Ammon's horn (tissue), 1 donor: ENCODE measurements at regions not wholly inside any gene's neighbourhood (a gene's known extent, or its start where the extent isn't known, plus 50 kb on each side); places are given as distances from the start of the nearest gene placed in this dataset.
"Not testable (repeated sequence)": the region's sequence is repeated elsewhere in the genome, so short reads cannot be mapped to it uniquely, and the experiment has no call there.

ENCODE experiments used
- DNase-seq: peaks from one replicate; pipeline ENCODE4 v3.0.0-alpha.2; 2016; ENCODE audit warnings: low spot score

DNA sequence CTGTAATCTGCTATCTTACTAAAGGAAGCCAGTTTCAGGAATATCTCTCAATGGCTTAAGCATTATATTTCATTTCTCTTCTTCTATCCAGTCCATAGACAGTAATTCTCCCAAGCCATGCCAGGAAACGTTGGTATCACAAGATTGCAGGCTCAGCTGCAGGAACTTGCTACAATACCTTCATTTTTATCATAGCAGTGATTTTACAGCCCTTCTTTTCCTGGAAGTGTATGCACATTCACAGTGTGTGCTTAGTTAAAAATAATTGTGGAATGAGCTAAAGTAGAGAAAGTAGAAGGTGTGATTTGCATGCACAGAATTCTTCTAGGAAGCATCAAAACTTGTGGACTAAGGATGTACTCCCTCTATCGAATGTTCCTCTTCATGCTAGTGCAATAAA, 647.2 kb upstream of the PTBP2 start:
- DNase-seq: no peak

DNA sequence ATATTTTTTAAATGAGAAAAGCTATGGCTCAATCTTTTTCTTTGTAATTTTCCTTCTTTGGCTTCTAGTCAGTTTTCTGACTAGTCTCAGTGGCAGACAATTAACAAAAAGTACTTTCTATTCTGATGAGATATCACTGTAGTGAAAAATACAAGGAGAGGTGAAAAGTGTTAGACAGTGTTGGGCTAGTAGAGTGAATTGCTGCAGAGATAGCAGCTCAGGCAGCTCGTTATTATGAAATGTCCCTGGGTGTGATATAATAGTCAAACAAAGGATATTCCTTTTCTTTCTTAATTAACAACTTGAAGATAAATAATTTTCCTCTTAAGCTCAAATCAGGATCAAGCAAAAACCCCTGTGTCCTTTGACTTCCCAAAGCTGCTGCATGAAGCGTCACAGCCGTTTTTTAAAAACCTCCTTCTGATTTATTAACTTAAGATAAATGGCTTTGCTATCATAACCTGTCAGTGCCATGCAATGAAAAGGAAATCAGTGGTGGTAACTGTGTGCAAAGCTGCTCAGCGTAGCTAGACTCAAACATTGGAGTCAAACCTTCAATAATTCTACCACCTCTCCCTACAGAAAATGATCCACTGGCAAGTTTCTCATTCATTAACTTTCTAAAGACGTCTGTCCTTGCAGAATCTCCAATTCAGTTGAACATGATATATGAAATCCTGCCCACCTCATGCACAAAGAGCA, 646.6 kb upstream of the PTBP2 start:
- no peak for DNase-seq

- DNase-seq: peak; percentile 11
These were observed 645.7 kb upstream of the PTBP2 start for GRCh38 chr1:96075704-96076455.

DNA sequence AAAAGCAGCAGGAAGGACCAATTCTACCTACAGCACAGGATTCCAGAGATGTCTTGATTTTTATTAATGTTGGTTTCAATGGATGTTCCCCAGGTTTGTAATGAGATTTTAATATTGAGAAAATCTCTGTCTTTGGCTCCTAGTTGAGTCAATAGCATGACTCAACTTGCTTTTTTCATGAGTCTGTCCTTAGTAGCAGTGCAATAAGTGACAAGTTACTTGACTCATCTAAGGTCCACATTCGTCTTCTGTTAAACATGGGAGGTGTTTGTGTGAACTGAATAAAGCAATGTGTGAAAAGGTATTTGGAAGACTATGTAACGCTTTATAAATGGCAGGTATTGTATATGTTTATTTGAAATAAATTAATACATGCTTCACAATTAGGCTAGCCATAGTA, 645.0 kb upstream of the PTBP2 start:
- no peak for DNase-seq

DNA sequence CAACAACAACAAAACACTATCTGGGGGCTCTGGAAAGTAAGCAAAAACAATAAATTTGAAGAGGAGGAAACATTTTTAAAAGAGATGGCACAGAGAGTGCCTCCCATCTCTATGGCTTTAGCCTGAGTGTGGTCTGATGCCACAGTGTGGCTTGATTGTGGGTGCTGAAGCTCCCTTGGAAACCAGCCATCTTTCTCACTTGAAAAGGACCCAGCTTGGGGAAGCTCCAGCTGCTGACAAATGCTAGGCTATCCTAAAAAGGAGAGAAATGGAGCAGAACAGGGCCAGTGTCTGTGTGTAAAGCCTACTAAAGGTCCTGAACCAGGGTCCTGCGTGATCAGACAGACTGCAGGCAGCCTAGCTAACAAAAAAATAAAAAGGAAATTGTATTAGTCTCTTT, 642.0 kb upstream of the PTBP2 start:
- DNase-seq: no peak

DNA sequence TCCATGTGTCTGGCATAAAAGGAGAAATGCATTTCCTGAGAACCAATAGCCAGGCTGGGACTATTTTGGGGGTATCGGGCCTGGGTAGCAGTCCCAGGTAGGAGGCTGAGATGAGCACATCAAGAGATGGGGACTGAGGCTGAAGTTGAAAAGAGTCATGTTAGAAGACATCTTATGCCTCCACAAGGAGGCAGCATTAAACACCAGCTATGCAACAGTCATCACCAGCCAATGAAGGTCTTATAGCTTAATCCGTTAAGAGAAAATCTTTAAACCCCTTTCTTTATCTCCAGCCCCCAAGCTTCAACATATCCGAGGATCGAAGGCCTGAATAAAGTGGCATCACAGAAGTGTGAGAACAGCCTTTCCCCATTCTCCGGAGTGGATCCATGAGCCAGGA, 640.7 kb upstream of the PTBP2 start:
- no peak for DNase-seq

GRCh38 chr1:96087719-96088118, 633.9 kb upstream of the PTBP2 start:
- DNase-seq: no peak

GRCh38 chr1:96090134-96090533, 631.5 kb upstream of the PTBP2 start:
- DNase-seq: no peak

DNA sequence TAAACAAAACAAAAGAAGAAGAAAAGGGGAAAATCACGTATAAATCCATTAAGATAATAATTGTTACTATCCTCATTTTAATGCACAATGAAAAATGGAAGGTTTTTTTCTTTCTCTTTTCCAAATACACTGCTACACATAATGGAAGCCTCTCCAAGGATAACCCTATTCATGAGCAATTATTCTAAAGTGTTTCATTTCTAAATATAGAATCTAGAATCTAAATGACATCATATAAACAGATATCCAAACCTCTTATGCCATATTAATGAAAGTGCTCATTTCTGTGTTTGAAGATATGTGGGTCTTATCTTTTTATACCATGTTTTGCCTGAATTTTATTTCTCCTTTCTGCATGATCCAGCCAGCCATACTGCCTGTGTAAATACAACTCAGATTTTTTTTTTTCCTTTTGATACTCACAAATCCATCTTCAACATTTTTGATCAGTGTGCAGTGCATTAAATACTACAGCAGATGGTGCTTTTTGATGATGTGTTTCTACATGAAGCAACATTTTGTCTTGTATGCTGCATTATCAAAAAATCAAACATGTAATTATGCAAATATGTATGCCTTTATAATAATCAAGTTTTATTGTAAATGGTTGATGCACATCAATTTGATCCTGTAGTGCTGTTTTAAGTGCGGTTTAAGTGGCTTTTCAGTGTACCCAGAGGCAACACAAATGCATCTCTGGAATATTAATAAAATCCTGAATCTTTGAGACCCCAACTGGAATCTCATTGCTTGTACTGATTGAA, 625.6 kb upstream of the PTBP2 start:
- DNase-seq: peak; percentile 8

DNA sequence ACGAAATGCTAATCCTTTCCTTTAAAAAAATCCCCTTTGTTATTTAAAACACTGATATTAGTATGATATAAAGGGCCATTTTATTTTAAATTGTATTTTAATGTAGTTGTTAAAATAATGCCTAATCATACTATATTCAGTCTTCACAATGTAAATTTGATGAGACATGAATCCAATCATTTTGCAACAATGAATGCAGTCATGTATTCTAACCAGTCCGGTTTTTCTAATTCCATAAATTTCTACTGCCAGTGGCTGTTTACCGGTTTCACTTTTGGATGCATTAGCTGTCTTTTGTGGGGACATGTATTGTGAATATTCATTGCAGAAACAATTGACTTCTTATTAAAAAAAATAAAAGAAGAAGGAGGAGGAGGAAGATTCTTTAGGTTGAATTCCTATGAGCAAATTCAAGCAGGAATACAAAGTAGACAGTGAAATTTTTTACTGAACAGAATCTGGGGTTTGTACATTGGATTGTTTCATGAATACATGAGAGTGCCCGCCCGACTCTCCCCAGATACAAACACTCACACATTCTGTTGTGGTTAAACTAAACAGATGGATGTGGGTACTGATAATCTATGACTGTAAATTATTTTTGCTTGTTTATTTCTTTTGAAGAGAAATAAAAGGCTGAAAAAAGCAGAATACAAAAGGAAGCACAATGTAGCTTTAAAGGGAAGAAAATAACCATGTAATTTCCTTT, 624.8 kb upstream of the PTBP2 start:
- peak; percentile 21 for DNase-seq

- DNase-seq: no peak
These were observed 617.1 kb upstream of the PTBP2 start for GRCh38 chr1:96104506-96104905.

DNA sequence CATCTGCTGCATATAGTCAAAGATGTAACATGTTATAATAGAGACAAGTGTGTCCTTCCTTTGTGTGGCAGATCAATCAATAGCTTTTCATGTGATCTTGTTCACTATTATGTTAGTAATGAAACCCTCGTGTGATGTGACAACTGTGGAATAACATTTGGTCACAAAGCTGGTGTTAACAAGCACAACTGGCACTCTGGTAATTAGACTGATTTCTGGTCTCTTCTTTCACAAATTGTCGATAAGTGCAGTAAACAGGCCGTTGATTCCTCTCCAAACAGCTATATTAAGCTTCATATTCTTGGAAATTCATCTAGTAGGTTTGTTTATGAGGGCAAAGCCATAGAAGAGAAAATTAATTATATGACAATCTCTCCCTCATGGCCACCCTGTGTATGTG, 616.7 kb upstream of the PTBP2 start:
- DNase-seq: no peak

GRCh38 chr1:96116731-96117130, 604.9 kb upstream of the PTBP2 start:
- DNase-seq: no peak

GRCh38 chr1:96130432-96130831, 591.2 kb upstream of the PTBP2 start:
- no peak for DNase-seq

DNA sequence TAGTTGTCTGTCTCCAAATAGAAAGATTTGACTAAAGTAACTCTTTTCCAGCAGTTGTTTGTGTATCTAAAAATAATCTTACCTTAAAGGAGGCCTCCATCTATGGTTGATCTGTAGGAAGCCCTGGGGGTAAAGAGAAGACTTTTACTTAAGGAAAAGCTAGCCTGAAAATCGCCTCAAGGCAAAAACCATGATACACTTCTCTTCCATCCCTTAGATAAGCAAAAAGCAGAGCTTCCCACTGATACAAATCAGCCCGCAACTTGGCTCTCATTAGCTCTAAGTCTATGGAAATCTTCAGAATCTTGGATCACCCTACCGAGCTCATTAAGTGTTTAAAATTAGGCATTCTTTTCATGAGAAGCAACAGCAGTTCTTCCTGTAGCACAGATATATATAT, 576.9 kb upstream of the PTBP2 start:
- DNase-seq: no peak

- no peak for DNase-seq
These were observed 576.1 kb upstream of the PTBP2 start for GRCh38 chr1:96145492-96145891.

GRCh38 chr1:96152957-96153356, 568.6 kb upstream of the PTBP2 start:
- DNase-seq: not testable (repeated sequence)

DNA sequence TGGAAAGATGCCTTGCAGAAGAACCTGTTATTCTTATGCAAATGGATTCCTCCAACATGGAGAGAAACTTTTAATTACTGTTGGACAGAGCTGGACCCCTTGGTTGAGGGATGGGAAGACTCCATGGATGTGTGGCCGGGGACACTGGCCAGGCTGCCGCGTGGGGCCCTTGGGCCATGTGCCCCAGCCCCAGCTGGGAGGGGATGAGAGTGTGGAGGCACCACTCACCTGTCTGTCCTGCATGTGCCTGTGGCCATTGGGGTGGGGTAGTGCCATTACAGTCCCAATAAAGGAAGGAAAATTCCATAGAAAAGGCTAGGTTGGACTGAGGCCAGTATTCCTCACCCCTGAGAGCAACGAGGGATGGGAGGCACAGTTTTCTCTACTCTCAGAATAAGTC, 564.5 kb upstream of the PTBP2 start:
- DNase-seq: no peak

GRCh38 chr1:96159379-96159778, 562.2 kb upstream of the PTBP2 start:
- no peak for DNase-seq

- no peak for DNase-seq
These were observed 557.5 kb upstream of the PTBP2 start for GRCh38 chr1:96164053-96164452.

DNA sequence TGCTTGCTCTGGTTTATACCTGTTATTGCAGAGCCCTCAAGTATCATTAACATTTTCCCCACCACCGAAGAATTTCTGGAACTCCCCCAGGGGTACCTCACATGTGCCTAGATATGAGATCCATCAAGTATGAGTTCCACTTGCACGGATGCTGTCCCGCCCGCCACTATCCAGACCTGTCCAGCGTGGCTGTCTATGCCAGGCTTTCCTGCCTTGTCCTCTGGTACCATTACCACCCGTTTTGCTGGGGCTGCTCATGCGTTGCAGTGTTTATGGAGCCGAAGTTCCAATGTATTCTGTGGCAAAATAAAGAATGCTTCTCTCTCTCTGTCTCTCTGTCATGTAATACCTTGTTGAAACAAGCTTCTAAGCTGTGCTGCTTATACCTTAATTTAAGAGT, 543.5 kb upstream of the PTBP2 start:
- no peak for DNase-seq

DNA sequence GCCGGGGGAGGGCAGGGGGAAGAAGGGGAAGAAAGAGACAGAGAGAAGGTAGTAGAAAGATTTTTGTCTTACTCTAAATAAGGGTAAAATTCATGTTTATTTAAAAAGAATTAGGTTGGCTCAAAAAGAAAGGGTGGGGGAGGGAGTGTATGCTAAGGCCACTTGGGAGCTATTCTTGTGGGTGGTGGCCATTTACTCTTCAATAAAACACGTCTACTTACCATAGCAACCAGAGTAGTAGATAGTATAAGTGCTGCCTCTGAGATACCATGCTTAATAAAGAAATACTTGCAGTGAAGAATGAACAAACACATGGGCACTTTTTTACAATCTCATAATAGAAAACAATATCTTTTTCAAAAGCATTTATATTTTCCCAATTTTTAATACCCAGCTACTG, 538.1 kb upstream of the PTBP2 start:
- DNase-seq: no peak
